ENCODE measurements at regions not wholly inside any gene's neighbourhood (a gene's known extent, or its start where the extent isn't known, plus 50 kb on each side); places are given as distances from the start of the nearest gene placed in this dataset.

DNA sequence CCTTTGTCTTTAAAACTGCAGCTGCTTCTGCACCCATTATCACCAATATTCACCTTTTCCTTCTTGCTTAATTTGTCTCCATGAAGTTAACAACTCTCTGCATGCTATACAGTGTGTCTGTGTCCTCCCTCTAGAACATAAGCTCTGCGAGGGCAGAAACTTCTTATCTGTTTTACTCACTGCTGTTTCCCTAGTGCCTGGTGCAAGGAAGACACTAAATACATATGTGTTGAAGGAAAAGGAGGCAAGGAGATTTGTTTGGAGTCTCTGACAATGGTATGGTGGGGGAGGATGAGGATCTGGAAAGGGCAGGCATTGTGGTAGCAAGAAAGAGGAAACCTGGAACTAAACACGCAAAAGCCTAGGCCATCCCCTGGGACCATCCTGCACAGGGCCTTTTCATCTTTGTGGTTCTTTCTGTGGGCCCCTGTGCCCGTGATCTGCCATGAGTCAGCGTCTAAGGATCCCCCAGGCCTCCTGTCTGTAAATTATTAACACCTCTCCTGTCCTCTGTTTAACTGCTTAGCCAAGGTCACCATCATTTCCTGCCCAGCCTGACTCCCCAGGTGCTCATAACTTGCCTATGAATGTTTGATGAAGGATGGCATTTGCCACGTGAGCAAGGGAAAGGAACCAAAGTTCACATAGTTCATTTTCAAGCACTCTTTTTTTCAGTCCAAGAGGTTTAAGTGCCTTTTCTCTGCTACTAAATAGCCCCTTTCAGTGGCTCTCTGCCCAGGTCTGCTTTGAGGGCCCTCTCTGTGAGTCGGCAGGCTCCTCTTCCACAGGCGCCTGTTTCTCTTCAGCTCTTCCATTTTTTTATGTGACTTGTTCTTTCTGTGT, 131.1 kb downstream of the RASSF10 start (continued):
- TF ChIP-seq, protein P1, sequence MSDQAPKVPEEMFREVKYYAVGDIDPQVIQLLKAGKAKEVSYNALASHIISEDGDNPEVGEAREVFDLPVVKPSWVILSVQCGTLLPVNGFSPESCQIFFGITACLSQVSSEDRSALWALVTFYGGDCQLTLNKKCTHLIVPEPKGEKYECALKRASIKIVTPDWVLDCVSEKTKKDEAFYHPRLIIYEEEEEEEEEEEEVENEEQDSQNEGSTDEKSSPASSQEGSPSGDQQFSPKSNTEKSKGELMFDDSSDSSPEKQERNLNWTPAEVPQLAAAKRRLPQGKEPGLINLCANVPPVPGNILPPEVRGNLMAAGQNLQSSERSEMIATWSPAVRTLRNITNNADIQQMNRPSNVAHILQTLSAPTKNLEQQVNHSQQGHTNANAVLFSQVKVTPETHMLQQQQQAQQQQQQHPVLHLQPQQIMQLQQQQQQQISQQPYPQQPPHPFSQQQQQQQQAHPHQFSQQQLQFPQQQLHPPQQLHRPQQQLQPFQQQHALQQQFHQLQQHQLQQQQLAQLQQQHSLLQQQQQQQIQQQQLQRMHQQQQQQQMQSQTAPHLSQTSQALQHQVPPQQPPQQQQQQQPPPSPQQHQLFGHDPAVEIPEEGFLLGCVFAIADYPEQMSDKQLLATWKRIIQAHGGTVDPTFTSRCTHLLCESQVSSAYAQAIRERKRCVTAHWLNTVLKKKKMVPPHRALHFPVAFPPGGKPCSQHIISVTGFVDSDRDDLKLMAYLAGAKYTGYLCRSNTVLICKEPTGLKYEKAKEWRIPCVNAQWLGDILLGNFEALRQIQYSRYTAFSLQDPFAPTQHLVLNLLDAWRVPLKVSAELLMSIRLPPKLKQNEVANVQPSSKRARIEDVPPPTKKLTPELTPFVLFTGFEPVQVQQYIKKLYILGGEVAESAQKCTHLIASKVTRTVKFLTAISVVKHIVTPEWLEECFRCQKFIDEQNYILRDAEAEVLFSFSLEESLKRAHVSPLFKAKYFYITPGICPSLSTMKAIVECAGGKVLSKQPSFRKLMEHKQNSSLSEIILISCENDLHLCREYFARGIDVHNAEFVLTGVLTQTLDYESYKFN (CRISPR knock-in tag; conservative IDR thresholded peaks at IDR 0.05): peak; percentile 99
- no peak for TF ChIP-seq ZNF296 (CRISPR knock-in tag; conservative IDR thresholded peaks at IDR 0.05)
- no peak for TF ChIP-seq SIN3A (IDR thresholded peaks at IDR 0.05; ENCODE audit: borderline replicate concordance, low read depth, low read length)
- TF ChIP-seq, protein P2, sequence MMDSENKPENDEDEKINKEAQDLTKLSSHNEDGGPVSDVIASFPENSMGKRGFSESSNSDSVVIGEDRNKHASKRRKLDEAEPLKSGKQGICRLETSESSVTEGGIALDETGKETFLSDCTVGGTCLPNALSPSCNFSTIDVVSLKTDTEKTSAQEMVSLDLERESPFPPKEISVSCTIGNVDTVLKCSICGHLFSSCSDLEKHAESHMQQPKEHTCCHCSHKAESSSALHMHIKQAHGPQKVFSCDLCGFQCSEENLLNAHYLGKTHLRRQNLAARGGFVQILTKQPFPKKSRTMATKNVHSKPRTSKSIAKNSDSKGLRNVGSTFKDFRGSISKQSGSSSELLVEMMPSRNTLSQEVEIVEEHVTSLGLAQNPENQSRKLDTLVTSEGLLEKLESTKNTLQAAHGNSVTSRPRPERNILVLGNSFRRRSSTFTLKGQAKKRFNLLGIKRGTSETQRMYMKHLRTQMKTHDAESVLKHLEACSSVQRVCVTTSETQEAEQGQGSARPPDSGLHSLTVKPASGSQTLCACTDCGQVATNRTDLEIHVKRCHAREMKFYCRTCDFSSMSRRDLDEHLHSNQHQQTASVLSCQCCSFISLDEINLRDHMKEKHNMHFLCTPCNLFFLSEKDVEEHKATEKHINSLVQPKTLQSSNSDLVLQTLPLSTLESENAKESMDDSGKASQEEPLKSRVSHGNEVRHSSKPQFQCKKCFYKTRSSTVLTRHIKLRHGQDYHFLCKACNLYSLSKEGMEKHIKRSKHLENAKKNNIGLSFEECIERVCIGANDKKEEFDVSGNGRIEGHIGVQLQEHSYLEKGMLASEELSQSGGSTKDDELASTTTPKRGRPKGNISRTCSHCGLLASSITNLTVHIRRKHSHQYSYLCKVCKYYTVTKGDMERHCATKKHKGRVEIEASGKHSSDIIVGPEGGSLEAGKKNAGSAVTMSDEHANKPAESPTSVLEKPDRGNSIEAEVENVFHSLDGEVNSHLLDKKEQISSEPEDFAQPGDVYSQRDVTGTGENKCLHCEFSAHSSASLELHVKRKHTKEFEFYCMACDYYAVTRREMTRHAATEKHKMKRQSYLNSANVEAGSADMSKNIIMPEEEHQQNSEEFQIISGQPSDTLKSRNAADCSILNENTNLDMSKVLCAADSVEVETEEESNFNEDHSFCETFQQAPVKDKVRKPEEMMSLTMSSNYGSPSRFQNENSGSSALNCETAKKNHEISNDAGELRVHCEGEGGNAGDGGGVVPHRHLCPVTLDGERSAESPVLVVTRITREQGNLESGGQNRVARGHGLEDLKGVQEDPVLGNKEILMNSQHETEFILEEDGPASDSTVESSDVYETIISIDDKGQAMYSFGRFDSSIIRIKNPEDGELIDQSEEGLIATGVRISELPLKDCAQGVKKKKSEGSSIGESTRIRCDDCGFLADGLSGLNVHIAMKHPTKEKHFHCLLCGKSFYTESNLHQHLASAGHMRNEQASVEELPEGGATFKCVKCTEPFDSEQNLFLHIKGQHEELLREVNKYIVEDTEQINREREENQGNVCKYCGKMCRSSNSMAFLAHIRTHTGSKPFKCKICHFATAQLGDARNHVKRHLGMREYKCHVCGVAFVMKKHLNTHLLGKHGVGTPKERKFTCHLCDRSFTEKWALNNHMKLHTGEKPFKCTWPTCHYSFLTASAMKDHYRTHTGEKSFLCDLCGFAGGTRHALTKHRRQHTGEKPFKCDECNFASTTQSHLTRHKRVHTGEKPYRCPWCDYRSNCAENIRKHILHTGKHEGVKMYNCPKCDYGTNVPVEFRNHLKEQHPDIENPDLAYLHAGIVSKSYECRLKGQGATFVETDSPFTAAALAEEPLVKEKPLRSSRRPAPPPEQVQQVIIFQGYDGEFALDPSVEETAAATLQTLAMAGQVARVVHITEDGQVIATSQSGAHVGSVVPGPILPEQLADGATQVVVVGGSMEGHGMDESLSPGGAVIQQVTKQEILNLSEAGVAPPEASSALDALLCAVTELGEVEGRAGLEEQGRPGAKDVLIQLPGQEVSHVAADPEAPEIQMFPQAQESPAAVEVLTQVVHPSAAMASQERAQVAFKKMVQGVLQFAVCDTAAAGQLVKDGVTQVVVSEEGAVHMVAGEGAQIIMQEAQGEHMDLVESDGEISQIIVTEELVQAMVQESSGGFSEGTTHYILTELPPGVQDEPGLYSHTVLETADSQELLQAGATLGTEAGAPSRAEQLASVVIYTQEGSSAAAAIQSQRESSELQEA (CRISPR knock-in tag; IDR thresholded peaks at IDR 0.05; ENCODE audit: not compliant biosample characterization): no peak
- TF ChIP-seq, protein P3, sequence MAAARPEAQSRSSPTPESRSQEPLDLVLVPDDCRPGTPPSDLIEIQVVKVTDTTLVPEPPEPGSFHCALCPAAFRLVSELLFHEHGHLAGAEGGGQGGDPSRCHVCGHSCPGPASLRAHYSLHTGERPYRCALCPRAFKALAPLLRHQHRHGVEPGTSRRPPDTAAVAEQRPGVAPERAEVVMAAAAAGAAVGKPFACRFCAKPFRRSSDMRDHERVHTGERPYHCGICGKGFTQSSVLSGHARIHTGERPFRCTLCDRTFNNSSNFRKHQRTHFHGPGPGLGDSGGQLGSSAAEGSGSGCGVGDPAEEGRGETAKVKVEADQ (CRISPR knock-in tag; IDR thresholded peaks at IDR 0.05; ENCODE audit: borderline replicate concordance): no peak
- peak; percentile 86 for TF ChIP-seq NFE2L2 (IDR thresholded peaks at IDR 0.05; ENCODE audit: low read length)
- peak; percentile 47; the same call in 1 of the 3 replicates for TF ChIP-seq MXI1 (IDR thresholded peaks at IDR 0.05; ENCODE audit: borderline replicate concordance, low read depth, low read length)
- no peak; the same call in none of the 2 replicates for TF ChIP-seq RAD21 (CRISPR knock-in tag; IDR thresholded peaks at IDR 0.05)
- TF ChIP-seq ZNF501 (CRISPR knock-in tag; IDR thresholded peaks at IDR 0.05): peak; percentile 8; the same call in 1 of the 2 replicates
- no peak for TF ChIP-seq FOXA1 (IDR thresholded peaks at IDR 0.05)
- peak; percentile 41; the same call in 1 of the 2 replicates for TF ChIP-seq FOXA1 (CRISPR knock-in tag; IDR thresholded peaks at IDR 0.05)
- TF ChIP-seq, protein P4, sequence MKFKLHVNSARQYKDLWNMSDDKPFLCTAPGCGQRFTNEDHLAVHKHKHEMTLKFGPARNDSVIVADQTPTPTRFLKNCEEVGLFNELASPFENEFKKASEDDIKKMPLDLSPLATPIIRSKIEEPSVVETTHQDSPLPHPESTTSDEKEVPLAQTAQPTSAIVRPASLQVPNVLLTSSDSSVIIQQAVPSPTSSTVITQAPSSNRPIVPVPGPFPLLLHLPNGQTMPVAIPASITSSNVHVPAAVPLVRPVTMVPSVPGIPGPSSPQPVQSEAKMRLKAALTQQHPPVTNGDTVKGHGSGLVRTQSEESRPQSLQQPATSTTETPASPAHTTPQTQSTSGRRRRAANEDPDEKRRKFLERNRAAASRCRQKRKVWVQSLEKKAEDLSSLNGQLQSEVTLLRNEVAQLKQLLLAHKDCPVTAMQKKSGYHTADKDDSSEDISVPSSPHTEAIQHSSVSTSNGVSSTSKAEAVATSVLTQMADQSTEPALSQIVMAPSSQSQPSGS (CRISPR knock-in tag; IDR thresholded peaks at IDR 0.05): peak; percentile 81; the same call in 1 of the 2 replicates
- no peak for TF ChIP-seq FOXK2 (IDR thresholded peaks at IDR 0.05)
- TF ChIP-seq SCMH1 (CRISPR knock-in tag; IDR thresholded peaks at IDR 0.05; ENCODE audit: borderline replicate concordance): no peak
- peak; percentile 91 for TF ChIP-seq SOX5 (CRISPR knock-in tag; IDR thresholded peaks at IDR 0.05; ENCODE audit: borderline replicate concordance)

Data from HepG2 (cell line).